ENCODE measurements at regions not wholly inside any gene's neighbourhood (a gene's known extent, or its start where the extent isn't known, plus 50 kb on each side); places are given as distances from the start of the nearest gene placed in this dataset.

GRCh38 chr6:16006681-16007080 lies 122.2 kb upstream of the MYLIP start:
- Histone ChIP-seq H3K36me3 (ENCODE audit: control insufficient read depth, insufficient read depth, low read length) (no peaks in the 10 kb centered on the region), H3K27me3 (replicated peaks; ENCODE audit: control insufficient read depth, insufficient read depth, low read length) (no peaks in the 10 kb centered on the region), H3K4me3 (replicated peaks; ENCODE audit: low read depth, low read length) (no peak overlapping the region)
- TF ChIP-seq CTCF (IDR thresholded peaks at IDR 0.05; ENCODE audit: insufficient read depth, low read length, poor library complexity, severe bottlenecking): no peak
- no peak for DNase-seq (ENCODE audit: extremely low read depth, insufficient read length)

DNA sequence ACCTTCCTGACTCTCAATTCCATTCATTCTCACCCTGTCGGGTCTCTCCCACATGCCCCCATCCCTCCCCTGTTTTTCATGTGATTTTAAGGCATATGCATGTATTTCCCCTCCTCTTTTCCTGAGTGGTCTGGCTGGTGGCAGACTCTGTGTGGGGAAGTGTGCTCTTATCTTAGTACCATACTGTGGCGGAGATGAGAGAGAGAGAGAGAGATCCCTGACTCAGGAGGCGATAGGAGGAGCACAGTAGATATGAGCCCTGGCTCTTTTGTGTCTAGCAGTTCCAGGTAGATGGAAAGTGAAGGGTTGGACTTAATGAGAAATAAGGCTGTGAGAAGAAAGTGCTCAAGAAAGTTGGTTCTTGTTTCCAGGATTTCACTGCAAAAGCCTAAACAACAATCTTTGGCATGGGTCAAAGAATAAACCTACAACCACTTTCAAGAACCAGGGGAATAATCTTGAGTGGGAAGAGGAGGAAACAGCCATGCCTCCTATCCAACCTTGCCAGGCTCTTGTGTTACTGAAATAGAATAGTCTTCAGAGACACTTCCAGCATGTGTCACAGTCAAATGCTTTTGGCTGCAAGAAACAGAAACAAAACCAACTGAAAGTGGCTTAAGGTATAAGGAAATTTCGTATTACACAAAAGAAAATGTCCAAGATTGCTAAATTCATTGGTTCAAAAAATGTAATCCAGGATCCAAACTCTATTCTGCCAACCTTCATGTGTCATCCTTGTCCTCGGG lies 123.8 kb upstream of the MYLIP start:
- H3K27me3 ChIP-seq (replicated peaks; ENCODE audit: control insufficient read depth, insufficient read depth, low read length): no peaks in the 10 kb centered on the region
- TF ChIP-seq CTCF (IDR thresholded peaks at IDR 0.05; ENCODE audit: insufficient read depth, low read length, poor library complexity, severe bottlenecking): no peak
- H3K4me3 ChIP-seq (replicated peaks; ENCODE audit: low read depth, low read length): no peak overlapping the region
- H3K36me3 ChIP-seq (ENCODE audit: control insufficient read depth, insufficient read depth, low read length): no peaks in the 10 kb centered on the region
- DNase-seq (ENCODE audit: extremely low read depth, insufficient read length): no peak

DNA sequence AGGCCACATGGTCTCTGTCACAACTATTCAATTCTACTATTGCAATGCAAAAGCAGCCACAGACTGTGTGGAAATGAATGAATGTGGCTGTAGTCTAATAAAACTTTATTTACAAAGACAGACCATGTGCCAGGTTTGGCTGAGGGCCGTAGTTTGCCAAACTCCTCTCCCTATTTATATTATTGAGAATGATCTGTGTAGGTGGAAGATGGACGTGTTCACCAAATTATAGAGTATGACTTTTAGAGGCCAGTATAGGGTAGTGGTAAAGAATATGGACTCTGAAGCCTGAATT lies 125.7 kb upstream of the MYLIP start:
- DNase-seq (ENCODE audit: extremely low read depth, insufficient read length): no peak
- Histone ChIP-seq H3K4me3 (replicated peaks; ENCODE audit: low read depth, low read length) (no peak overlapping the region), H3K36me3 (ENCODE audit: control insufficient read depth, insufficient read depth, low read length) (no peaks in the 10 kb centered on the region), H3K27me3 (replicated peaks; ENCODE audit: control insufficient read depth, insufficient read depth, low read length) (no peaks in the 10 kb centered on the region)
- TF ChIP-seq CTCF (IDR thresholded peaks at IDR 0.05; ENCODE audit: insufficient read depth, low read length, poor library complexity, severe bottlenecking): no peak

DNA sequence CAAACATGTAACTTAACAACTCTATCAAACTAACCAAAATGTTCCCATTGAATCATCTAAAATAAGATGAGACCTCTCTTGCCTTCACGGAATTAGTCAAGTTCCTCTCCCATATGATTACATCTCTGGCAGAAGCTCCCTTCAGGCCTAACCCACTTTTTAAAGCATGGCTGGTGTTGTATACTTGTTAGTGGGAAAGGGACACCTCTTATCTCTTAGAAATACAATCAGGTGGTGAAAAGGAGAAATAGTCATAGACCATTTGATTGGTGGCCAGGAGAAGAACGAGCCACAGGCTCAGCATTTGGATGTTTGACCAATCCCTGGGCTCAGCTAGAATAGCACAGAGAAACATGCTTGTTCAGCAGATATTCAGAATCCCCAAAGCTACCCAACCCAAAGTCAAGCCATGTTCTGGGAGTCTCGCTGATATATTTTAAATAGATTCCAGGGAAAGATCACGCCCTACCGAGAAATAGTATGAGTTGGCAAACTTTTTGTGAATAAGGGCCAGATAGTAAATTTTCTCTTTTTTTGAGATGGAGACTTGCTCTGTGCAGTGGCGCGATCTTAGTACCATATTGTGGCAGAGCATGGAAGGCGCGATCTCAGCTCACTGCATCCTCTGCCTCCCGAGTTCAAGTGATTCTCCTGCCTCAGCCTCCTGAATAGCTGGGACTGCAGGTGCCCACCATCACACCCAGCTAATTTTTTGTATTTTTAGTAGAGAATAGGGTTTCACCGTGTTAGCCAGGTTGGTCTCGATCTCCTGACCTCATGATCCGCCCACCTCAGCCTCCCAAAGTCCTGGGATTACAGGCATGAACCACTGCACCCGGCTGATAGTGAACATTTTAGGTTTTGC lies 126.3 kb upstream of the MYLIP start:
- DNase-seq (ENCODE audit: extremely low read depth, insufficient read length): no peak
- Histone ChIP-seq H3K27me3 (replicated peaks; ENCODE audit: control insufficient read depth, insufficient read depth, low read length) (no peaks in the 10 kb centered on the region), H3K36me3 (ENCODE audit: control insufficient read depth, insufficient read depth, low read length) (no peaks in the 10 kb centered on the region), H3K4me3 (replicated peaks; ENCODE audit: low read depth, low read length) (no peak overlapping the region)
- no peak for TF ChIP-seq CTCF (IDR thresholded peaks at IDR 0.05; ENCODE audit: insufficient read depth, low read length, poor library complexity, severe bottlenecking)

DNA sequence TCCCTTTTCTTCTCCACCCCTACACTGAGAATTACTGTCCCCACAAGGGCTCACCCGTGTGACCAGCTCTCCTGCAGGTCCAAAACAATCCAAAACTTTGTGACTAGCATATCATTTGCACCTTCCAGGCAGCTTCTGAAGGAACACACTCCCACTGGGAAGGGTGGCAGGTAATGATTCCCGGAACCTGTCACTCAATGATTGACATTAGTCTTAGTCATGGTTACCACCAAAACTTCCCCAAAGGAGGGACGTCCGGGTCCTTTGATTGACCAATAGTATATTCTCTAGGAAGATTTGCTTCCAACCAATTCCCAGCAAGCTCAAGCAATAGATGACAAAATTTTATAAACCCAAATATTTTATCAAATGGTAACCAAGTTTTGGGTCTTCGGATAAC lies 127.7 kb upstream of the MYLIP start:
- no peak for TF ChIP-seq CTCF (IDR thresholded peaks at IDR 0.05; ENCODE audit: insufficient read depth, low read length, poor library complexity, severe bottlenecking)

More for the DNA sequence above, 127.7 kb upstream of the MYLIP start:
- no peak for DNase-seq (ENCODE audit: extremely low read depth, insufficient read length)
- H3K36me3 ChIP-seq (ENCODE audit: control insufficient read depth, insufficient read depth, low read length): no peaks in the 10 kb centered on the region
- no peak overlapping the region for H3K4me3 ChIP-seq (replicated peaks; ENCODE audit: low read depth, low read length)
- H3K27me3 ChIP-seq (replicated peaks; ENCODE audit: control insufficient read depth, insufficient read depth, low read length): no peaks in the 10 kb centered on the region
